ENCODE measurements at regions not wholly inside any gene's neighbourhood (a gene's known extent, or its start where the extent isn't known, plus 50 kb on each side); places are given as distances from the start of the nearest gene placed in this dataset.

DNA sequence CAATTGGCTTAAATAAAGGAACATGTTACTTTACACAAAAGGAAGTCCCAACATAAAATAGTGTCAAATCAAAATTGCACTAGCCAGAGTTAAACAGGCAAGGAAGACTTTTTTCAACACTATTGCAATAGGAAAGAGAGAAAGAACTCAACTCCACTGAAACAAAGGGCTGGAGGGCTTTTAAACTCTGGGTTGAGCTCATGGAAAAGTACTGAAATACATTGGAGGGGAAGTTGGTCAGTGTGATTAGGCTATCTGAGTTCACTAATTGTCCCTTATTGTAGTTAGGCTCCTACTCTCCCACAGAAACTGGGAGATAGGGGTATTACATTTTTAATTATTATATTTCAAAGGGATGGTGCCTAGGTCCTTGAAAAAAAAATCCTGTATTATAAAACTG lies 491.2 kb upstream of the LCORL start:
- Histone ChIP-seq H3K36me3 (no peaks in the 10 kb centered on the region), H3K27ac (no peak overlapping the region), H3K4me1 (no peaks in the 10 kb centered on the region), H3K9me3 (no peaks in the 10 kb centered on the region), H3K4me3 (no peak overlapping the region), H3K27me3 (no peaks in the 10 kb centered on the region)
- TF ChIP-seq POLR2A (IDR thresholded peaks at IDR 0.05) (no peak), CTCF (IDR thresholded peaks at IDR 0.05) (no peak)
- intact Hi-C loops (cut with DNase I), result no loop called here
- no peak for DNase-seq

DNA sequence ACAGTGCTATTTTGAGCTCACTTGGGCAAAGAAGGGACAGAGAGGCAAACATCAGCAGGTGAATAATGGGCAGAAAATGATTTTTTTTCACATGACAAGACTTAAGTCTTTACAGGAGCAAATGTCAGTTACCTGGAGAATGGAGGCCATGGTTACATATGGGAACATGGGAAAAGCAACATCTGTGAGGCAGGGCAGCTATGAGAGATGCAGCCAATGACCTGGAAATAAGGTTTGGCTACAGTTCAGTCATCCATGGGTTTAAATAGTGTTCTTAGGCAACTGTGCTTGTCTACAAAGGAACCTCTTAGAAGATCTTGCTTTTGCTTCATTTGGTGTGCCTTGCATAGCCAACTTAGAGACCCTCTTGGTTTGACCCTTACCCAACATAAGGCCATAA lies 490.2 kb upstream of the LCORL start:
- intact Hi-C loops (cut with DNase I), result no loop called here
- Histone ChIP-seq H3K4me1 (no peaks in the 10 kb centered on the region), H3K27ac (no peak overlapping the region), H3K27me3 (no peaks in the 10 kb centered on the region), H3K36me3 (no peaks in the 10 kb centered on the region), H3K4me3 (no peak overlapping the region), H3K9me3 (no peaks in the 10 kb centered on the region)
- TF ChIP-seq CTCF (IDR thresholded peaks at IDR 0.05) (no peak), POLR2A (IDR thresholded peaks at IDR 0.05) (no peak)
- DNase-seq, result no peak

DNA sequence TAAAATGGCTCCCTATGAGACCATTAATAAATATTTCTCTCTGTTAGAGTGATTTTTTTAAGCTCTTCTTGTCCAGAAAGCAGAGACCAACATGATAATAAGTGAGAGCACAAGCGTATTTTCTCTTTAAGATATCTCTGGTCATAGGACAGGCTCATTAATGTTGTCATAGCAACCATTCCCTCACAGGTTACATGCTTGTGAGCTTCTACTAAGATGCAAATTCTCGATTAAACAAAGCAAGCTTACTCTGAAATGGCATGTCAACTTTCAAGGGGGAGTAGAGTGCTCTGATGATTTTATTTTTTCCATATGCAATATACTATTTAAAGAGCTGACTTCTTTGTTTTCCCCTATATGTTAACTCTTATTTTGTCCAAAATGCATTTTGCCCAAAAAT lies 487.2 kb upstream of the LCORL start:
- Histone ChIP-seq H3K9me3 (no peaks in the 10 kb centered on the region), H3K4me3 (no peak overlapping the region), H3K27ac (no peak overlapping the region), H3K4me1 (no peaks in the 10 kb centered on the region), H3K27me3 (no peaks in the 10 kb centered on the region), H3K36me3 (no peaks in the 10 kb centered on the region)
- 31 to 32% methylated on average over 2 of the region's 2 CpGs for WGBS, 2 donors
- no peak for DNase-seq
- TF ChIP-seq CTCF (IDR thresholded peaks at IDR 0.05), result no peak
- TF ChIP-seq POLR2A (IDR thresholded peaks at IDR 0.05), result no peak
- intact Hi-C loops (cut with DNase I), result no loop called here

DNA sequence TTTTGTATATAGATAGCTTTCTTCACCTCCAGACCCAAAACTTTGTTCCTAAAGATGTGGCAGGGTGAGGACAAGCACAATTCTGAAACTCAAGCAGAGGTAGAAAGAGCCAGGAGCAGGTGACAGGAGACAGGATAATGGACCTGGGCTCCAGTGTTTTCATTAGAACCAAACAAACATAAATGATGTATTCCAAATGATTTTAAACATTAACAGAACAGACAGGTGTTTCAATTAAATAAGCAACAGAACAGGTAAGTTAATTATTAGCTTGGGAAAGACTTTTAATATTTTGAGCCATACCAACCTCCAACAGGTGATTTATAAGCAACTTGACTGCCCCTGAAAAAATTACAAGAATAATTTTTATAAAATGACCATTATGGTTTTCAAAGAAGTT lies 459.4 kb upstream of the LCORL start:
- H3K27ac ChIP-seq, result no peak overlapping the region
- H3K27me3 ChIP-seq, result no peaks in the 10 kb centered on the region
- no peaks in the 10 kb centered on the region for H3K36me3 ChIP-seq
- intact Hi-C loops (cut with DNase I), result no loop called here
- TF ChIP-seq POLR2A (IDR thresholded peaks at IDR 0.05) (no peak), CTCF (IDR thresholded peaks at IDR 0.05) (no peak)
- no peaks in the 10 kb centered on the region for H3K4me1 ChIP-seq
- peaks cover 0 to 6% (median 0%) of the 10 kb centered on the region in 3 donors for H3K9me3 ChIP-seq
- no peak overlapping the region for H3K4me3 ChIP-seq
- DNase-seq, result no peak

DNA sequence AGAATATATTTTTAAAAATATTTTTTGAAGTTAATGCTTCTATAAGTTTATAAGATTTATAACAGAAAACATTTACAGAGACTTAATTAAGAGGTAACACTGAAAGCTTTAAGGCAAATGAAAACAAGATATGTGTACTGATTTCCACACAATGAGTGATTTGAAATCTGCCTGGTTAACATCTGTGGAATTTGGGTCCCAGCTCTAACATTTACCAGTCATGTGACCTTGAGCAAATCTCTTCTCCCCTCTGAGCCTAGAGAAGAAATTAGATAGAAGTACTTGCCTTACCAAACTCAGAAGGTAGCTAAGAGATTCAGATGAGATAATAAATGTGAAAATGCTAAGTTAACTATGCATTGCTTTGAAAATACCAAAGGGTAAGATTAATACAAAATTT lies 458.8 kb upstream of the LCORL start:
- Histone ChIP-seq H3K27me3 (no peaks in the 10 kb centered on the region), H3K36me3 (no peaks in the 10 kb centered on the region), H3K9me3 (peaks cover 0 to 6% (median 0%) of the 10 kb centered on the region in 3 donors), H3K4me3 (no peak overlapping the region), H3K4me1 (no peaks in the 10 kb centered on the region), H3K27ac (no peak overlapping the region)
- TF ChIP-seq CTCF (IDR thresholded peaks at IDR 0.05), result no peak
- no peak for TF ChIP-seq POLR2A (IDR thresholded peaks at IDR 0.05)
- DNase-seq, result no peak
- intact Hi-C loops (cut with DNase I), result no loop called here

Measured in esophagus squamous epithelium (tissue), 5 donors.